ENCODE measurements at regions not wholly inside any gene's neighbourhood (a gene's known extent, or its start where the extent isn't known, plus 50 kb on each side); places are given as distances from the start of the nearest gene placed in this dataset.

DNA sequence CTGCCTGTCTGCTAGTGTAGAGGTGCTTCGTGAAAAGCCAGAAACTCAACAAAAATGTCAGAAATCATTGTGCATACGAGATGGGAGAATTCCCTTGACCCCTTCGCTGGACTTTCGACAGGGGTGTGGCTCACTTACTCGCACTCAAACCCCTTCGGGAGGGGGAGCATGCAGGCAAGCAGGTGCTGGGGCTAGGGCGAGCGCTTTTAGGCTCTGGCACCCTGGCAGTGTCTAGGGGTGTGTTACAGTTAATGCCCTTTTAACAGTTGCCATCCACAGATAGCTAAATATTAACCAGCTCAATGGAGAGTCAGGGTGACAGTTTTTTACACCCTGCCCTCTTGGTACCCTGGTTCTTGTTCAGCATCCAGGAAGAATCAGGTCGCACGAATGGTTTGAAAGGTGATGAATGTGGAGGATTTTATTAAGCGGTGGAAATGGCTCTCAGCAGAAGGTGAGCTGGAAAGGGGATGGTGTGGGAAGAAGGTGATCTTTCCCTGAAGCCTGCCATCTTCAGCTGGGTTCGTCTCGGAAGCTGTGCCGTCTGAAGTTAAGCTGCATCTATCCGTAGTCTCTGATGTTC lies 59.6 kb upstream of the SHANK2 start:
- DNase-seq (ENCODE audit: extremely low read depth in 1 of 2, low read depth in 1 of 2), result no peak

DNA sequence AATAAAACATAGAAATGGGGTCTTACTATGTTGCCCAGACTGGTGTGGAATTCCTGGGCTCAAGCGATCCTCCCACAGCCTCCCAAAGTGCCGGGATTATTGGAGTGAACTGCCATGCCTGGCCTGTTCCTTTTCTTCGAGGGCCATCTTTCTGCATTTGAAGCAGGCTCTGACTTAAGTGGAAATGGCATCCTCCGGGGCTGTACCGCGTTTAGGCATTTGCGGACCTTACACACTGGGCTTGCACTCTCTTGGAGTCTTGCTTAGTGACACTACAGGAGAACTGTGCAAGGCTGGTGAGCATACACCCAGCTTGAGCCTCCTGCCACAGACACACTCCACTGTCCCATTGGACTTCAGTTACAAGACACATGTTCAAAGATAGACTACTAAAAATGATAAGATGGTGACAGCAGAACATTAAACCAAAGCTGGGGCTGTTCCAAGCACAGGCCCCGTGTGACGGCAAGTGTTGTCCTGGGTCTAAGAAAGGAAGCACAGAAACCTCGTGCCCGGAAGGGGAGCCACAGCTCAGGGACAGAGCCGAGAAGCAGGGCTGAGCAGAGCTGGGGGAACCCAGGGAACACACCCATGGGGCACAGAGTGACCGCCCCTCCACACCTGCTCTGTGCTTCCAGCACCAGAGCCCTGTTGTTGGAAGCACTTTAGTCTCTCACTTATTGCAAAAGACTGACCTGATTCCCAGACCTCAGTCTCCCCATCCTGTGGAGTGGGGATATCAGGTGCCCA lies 59.0 kb upstream of the SHANK2 start:
- DNase-seq (ENCODE audit: extremely low read depth in 1 of 2, low read depth in 1 of 2), result no peak

DNA sequence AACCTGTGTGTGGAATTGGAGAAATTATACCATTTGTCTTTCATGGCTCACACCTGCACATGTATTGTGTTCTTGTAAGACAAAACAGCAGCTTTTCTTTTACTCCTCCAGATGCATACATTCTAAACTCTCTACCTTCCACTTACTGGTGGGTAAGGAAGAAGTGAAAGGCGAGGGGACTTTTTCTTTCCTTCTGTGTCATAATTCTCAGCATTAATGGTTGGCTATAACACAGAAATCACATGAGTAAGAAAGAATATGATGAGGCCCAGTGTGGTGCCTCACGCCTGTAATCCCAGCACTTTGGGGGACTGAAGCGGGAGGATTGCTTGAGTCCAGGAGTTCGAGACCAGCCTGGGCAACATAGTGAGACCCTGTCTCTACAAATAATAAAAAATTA lies 57.8 kb upstream of the SHANK2 start:
- DNase-seq (ENCODE audit: extremely low read depth in 1 of 2, low read depth in 1 of 2), result no peak

DNA sequence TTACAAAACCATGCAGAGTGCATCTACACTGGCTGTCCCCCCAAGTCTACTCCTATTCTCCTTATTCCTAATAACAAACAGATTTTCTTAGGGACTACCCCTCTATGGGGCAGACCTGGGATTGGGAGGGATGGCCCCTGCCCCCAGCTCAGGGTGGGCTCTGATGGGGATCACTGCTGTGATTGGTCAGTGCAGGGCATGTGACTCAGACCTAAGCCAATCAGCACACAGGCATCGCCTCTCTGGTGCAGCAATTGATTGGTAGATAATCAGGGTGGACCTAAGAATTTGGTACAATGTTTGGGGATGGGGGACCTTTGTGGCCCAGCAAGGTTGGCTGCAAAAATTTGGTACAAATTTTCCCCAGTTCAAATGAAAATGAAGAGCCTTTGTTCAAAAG lies 57.2 kb upstream of the SHANK2 start:
- no peak for DNase-seq (ENCODE audit: extremely low read depth in 1 of 2, low read depth in 1 of 2)

DNA sequence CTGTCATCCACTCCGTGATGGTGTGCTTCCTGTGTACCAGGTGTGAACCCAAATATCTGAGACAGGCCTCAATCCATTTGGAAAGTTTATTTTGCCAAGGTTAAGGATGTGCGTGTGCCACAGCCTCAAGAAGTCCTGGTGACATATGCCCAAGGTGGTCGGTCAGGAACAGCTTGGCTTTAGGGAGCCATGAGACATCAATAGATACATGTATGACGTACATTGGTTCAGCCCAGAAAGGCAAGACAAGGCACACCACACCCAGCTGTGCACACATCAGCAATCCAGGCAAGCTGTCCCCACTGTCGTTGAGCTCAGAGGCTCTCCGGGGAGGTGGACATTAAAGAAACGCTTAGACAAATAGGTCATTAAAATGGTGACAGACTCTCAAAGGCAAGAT lies 56.8 kb upstream of the SHANK2 start:
- DNase-seq (ENCODE audit: extremely low read depth in 1 of 2, low read depth in 1 of 2), result no peak

DNA sequence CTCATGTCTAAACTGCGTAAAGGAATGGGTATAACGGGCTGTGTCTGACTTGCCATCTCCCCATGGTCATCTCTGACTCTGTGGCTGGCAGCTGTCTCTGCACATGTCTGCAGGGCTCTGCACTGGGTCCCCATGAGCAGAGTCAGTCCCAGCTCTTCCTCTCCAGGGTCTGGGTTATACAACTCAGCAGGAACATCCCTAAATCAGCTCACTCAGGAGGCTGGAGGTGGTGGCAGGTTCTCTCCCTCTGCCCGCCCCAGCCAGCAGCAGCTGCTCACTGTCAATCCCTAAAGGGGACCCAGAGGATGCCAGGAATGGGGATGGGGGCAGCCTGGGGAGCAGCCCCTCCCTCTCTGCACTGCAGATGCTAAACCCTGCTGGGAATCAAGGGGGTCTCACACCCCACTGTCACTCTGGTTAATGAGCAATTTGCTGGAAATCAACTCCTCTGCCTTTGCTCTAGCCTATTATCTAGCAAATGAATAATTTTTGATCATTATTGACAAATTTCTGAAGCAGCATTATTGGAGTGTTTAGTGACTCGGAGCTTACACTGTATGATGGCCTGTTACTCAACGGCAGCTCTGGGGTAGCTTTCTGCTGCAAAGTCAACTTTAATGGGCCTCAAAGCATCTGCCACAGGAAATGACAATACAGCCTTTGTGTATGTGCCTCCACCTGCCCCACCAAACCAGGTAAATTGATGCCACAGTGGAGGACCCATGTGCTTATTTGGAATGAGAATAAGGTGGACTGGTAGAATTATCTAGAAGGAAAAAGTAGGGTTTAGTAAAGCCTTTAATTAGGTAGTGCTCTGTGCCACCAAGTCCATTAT lies 55.7 kb upstream of the SHANK2 start:
- DNase-seq (ENCODE audit: extremely low read depth in 1 of 2, low read depth in 1 of 2), result no peak

DNA sequence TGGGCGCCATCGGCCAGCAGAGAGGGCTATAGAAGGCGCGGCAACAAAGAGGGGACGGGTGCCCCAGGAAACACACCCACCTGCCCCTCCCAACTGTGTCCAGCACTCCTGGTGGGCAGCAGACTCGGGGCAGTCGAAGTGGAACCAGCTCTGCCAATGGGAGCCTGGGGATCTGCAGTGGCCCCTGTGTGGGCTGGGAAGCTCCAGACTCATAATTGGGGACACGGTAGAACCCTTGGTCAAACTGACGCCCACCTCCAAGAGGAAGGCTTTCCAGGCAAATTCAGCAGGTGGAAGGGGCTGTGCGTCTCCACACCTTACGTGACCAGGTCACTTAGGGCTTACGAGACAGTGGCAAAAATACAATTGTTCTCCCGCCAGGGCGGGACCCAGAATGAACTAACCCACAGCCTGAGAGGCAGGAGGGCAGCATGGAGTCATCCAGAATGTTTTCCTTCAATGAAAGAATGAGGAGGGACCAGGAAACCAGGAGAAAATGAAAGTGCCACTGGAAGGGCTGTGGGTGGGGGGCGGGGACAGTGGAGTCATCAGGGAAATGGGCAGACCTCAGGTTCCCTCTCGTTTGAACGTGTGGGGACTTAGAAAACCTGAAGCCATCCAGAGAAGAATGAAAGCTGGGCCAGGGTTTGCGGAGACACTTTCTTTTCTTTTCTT lies 53.2 kb upstream of the SHANK2 start:
- no peak for DNase-seq (ENCODE audit: extremely low read depth in 1 of 2, low read depth in 1 of 2)

DNA sequence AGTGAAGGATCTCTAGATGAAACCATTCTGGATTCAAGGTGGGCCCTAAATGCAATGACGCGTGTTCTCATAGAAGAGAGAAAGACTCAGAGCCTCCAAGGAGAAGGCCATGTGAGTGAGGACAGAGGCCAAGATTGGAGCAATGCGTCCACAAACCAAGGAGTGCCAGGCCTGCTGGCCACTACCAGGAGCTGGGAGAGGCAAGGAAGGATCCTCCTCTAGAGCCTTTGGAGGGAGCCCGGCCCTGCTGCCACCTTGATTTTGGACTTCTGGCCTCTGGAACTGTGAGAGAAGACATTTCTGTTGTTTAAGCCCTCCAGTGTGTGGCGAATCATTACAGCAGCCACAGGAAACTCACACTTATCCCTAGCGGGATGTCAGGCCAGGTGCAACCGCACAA lies 52.7 kb upstream of the SHANK2 start:
- DNase-seq (ENCODE audit: extremely low read depth in 1 of 2, low read depth in 1 of 2), result no peak

DNA sequence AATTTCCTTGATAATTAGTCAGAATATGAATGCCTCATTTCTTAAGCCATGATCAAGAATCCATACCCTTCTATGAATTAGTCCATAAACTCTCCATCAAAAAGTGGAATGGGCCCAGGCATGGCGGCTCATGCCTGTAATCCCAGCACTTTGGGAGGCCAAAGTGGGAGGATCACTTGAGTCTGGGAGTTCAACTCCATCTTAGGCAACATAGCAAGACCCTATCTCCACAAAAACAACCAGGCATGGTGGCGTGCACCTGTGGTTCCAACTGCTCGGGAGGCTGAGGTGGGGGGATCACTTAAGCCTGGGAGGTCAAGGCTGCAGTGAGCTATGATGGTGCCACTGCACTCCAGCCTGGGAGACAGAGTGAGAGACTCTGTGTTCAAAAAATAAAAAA lies 52.1 kb upstream of the SHANK2 start:
- no peak for DNase-seq (ENCODE audit: extremely low read depth in 1 of 2, low read depth in 1 of 2)

DNA sequence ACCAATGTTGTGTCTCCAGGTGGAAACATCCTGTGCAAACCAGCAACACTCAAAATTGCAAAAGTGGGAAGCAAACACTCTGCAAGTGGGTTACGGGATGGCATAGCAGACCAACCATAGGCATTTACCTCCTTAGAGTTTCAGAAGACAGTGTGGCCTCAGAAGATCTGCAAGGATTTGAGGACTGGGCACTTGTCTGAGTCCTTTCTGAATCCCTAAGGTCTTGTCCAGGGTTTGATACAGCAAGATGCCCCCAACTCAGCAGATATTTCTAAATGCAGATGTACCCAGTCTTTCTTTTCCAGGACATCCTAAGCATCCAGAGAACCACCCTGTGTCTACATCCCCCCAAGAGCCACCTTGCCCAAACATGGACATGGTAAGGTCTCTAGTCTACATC lies 51.7 kb upstream of the SHANK2 start:
- DNase-seq (ENCODE audit: extremely low read depth in 1 of 2, low read depth in 1 of 2), result no peak

DNA sequence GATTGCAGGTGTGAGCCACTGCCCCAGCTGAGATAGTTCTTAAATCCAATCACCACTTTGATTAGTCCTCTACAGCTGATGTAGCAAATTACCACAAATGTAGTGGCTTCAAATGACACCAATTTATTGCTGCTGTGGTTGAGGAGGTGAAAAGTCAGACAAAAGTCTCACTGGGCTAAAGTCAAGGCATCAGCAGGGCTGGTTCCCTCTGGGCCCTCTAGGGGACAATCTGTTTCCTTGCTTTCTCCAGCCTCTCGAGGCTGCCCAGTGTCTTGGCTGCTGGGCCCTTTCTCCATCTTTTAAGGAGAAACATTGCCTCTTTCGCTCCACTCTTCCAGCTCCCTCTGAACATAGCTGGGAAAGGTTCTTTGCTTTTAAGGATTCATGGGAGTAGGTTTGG lies 50.5 kb upstream of the SHANK2 start:
- no peak for DNase-seq (ENCODE audit: extremely low read depth in 1 of 2, low read depth in 1 of 2)

DNA sequence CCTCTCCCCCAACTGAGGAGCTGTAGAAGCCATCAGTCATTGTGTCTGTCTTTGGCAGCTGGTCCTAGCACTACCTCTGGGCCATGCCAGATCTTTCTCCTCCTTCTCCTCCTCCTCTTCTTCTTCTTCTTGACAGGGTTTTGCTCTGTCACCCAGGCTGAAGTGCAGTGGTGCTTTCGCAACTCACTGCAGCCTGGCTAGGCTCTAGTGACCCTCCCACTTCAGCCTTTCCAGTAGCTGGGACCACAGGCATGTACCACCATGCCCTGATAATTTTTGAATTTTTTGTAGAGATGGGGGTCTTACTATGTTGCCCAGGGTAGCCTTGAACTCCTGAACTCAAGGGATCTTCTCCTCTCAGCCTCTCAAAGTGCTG lies 50.1 kb upstream of the SHANK2 start:
- DNase-seq (ENCODE audit: extremely low read depth in 1 of 2, low read depth in 1 of 2), result no peak
